NCI-H510A (cell line): ENCODE measurements at regions not wholly inside any gene's neighbourhood (a gene's known extent, or its start where the extent isn't known, plus 50 kb on each side); places are given as distances from the start of the nearest gene placed in this dataset.

Source experiments
- DNase-seq: peaks from one replicate; lab custom pipeline; 2025; lab: John Stamatoyannopoulos, UW

DNA sequence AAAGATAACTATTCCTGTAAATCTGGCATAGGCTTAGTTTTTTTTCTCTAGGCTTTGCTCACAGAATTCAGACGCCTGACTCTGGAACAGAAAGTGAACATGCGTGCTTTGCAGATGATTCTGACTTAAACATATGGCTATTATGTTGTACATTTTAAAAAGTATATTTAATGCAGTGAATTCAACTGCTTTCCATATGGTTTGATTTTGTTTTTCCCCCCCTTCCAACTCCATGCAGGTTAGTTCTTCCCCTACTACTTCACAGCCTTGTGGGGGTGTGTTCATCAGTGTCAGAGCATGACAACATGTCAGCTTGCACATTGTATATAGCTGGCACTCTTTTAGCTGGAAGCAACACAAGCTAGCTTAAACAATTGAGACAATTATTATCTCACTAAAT, 226.8 kb downstream of the TMEM167A start:
- no peak for DNase-seq

GRCh38 chr5:82849885-82850284, 227.3 kb downstream of the TMEM167A start:
- no peak for DNase-seq

DNA sequence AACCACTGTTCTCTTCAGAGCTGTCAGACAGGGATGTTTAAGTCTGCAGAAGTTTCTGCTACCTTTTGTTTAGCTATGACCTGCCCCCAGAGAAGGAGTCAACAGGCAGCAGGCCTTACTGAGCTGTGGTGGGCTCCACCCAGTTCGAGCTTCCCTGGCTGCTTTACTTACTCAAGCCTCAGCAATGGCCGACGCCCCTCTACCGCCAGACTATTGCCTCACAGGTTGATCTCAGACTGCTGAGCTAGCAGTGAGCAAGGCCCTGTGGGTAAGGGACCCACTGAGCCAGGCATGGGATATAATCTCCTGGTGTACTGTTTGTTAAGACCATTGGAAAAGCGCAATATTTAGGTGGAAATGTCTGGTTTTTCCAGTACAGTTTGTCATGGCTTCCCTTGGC, 229.6 kb downstream of the TMEM167A start:
- no peak for DNase-seq

DNA sequence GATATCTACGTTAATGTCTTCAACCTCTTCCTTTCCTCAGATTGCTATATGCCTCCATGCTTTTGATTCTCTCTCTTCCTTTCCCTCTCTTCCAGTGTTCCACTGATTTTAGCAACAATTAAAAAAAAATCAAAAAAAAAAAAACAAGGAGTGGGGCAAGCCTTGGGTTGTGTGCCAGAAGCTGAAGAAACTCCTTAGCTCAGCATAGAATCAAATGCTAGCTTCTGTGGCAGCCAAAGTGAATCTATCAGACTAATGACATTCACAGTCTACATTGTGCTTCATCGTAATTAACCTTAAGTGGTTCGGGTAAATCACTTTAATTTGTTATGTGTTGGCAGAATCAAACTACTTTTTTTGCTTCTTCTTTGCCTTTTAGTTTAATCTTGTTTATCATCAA, 237.3 kb downstream of the TMEM167A start:
- no peak for DNase-seq

GRCh38 chr5:82835488-82835887, 241.7 kb downstream of the TMEM167A start:
- no peak for DNase-seq

- DNase-seq = no peak
Observed at GRCh38 chr5:82834151-82834550, 243.0 kb downstream of the TMEM167A start.

DNA sequence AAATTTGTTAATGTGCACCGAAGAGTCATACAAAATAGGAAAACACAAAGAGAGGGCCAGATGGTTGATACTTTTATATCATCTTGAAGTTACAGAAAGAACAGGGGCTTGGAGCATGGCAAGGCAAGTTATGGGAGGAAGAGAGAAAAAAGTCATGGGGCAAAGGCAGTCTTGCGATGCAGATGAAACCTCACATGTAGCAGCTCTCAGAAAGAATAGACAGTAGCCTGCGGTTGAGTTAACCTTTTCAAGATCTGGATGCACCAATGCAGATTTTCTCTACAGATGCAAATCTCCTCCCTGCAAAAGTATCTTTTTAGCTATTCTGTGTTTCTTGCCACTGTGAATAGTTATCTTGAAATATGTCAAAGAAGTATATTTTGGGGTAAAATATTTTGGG, 243.9 kb downstream of the TMEM167A start:
- no peak for DNase-seq

DNA sequence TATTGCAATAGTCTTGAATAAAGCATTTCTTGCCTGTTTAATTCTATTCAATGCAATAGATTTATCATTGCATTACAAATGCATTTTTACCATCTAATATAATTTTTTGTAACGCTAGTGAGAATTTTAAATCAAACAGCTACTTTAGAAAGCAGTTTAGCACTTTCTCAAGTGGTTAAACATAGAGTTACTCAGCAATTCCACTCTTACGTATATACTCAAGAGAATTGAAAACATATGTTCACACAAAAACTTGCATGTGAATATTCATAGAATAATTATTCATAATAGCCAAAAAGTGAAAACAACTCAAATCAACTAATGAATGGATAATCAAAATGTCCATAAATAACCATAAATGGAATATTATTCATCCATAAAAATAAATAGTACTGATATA, 244.7 kb downstream of the TMEM167A start:
- no peak for DNase-seq

DNA sequence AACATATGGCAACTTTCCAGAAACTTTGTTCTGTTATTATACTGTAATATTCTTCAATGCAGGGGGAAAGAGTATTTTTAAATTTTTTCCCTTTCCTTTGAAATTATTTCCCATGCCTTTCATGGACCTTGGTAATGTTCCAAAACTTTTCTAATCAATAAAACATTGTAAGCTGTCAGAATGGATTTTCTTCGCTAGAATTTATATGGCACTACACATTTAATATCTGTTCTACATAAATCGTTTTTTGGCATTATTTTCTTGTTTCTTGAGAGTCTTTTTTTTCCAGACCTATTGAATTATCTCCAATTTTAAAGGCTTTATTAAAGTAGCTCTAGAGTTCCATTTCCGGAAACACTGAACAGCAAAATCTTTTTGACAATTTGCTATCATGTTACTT, 249.0 kb downstream of the TMEM167A start:
- DNase-seq = no peak

DNA sequence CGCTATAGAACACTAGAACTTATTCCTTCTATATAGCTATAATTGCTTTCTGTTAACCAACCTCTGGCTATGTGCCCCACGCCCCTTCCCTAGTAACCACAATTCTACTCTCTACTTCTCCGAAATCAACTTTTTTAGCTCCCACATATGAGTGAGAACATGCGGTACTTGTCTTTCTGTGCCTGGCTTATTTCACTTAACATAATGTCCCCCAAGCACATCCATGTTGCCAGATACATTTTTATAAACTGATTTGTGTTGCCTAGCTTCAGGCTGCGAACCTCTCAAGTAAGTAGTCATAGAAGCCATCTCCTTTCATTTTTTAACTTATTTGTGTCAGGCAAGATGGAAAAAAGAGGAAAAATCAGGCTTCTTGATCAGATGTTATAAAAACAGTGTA, 249.5 kb downstream of the TMEM167A start:
- no peak for DNase-seq

DNA sequence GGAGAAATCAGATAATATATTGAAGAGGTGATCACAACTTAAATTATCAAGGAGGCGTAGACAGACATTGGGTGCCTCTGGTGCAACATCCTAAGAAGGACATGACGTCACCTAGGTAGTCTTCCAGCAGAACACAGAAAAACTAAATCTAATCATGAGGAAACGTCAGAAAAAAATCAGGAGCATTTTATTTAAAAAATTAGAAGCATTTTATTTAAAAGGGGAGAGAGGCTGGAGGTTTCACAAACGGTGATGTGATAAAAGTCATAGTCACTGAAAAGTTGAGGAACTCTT, 254.6 kb downstream of the TMEM167A start:
- DNase-seq = no peak

DNA sequence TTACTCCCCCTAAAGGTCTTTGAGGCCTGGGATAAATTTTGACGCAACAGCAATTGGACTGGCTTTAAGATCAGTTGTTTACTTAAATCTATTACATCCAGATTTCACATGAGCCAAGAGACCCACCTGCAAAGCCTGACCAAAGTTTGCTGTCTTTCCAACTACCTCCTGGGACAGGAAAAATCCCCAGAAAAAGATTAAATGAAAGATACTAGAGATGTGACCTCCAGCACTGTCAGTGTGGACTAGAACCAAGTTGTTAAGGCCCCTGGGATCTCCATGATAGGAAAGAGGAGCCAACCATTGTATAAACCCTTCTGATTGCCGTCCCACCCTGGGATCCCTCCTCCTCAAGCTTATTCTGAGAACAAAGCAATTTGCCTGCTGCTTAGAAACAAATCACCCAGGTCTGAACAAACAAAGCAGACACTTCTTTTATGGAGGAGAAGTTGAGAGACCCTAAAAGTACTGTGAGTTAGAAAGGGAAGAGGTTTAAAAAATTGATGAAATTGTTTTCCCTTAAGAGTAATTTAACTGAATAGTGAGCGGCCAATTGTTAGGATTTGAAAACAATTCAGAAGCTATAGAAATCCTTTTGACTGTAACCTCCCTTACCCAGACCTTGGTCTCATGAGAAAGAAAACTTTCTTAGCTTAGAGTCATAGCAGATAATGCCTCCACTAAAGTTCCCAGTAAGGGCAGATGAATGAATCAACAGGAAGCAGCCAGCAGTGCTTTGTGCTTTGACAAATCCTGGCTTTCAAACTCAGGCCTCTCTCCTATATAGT, 255.2 kb downstream of the TMEM167A start:
- no peak for DNase-seq

DNA sequence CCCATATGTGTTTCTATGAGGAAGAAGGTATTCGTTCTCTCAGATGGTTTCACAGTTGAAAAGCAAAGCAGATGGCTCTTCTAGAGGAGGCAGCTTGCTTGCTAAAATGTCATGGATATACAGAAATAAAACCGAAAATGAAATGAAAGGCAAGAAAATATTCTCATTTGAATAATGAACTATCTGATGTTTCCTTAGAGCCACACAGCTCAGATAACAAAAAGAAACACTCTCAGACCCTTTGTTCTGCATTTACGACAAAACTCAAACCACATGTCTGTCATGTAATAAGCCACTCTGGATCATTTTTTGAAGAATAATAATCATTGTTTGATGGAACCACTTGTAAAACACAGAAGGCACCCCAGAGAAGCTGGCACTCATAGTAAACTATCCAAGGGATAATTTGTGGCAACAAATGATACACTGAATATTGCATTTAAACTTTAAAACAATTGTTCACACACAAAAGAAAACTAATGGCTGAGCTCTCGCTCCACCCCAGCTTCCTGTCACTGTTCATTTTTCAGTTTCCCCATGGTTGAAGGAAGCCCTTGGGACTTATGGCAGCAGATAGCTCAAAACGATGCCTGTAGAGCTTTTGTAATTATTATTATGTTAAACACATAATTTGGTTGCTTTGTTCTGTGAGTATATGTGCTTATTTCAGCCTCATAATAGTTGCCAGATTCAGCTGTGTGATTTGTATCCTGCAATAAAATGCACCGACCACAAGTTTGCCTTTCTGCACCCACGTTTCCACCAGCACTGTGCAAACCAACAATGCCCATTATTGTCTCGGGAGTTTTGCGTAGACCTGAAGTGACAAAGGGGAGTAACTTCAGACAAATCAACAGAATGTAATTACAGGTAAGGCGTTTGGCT, 256.0 kb downstream of the TMEM167A start:
- DNase-seq = no peak

- no peak for DNase-seq
Observed at GRCh38 chr5:82820188-82820587, 257.0 kb downstream of the TMEM167A start.

GRCh38 chr5:82817897-82818676, 259.1 kb downstream of the TMEM167A start:
- no peak for DNase-seq

DNA sequence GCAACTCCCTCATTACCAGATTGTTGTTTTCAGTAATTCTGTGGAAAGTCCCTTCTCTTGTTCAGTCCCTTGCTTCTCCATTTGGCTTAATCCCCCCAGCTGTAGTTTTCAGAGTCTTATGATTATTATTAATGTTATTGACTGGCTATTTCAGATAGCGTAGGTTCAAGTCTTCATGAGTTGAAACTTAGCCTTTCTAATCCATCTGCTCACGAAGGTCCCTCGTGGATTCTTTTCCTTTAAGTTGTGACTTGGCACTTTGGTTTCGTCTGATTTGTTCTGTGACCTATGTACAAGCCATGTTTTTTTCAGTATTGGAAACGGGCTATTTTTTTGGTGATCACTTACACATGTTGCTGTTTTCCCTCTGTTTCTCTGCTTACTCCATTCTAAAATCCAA, 260.3 kb downstream of the TMEM167A start:
- no peak for DNase-seq

DNA sequence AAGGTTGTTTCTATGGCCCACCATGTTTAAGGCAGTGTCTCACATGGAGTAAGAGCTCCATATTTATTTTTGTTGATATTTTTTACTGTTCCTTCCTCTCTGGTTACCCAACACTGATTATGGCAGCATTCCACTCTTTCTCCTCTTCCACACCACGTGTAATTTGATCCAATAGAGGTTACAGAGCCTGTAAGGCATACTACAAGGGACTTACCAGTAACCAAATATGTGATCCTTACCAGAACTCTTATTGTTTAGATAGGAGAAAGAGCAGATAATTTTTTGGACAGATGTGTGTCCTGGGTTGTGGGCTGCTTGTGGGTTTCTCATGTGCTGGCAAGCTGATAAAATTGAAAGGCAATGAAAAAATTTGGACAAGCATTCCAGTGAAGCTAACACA, 261.3 kb downstream of the TMEM167A start:
- DNase-seq = no peak

GRCh38 chr5:82813861-82814260, 263.3 kb downstream of the TMEM167A start:
- DNase-seq = no peak

DNA sequence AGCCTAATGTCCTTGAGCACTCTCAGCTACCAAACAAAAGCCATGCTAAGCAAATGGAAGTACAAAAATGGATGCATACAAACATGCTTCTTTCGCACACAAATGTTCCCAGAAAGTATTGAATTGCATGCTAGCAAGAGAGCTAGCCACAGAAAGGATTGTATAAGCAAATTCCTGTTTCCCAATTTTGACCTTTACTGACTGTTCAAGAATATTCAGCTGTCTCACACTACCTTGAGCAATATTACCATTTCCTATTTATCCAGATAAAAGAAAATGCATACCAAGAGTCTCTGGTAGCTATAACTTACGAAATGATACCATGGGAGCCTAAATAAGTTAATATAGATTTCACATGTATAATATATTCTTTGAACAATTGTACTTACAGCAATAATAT, 264.6 kb downstream of the TMEM167A start:
- no peak for DNase-seq

DNA sequence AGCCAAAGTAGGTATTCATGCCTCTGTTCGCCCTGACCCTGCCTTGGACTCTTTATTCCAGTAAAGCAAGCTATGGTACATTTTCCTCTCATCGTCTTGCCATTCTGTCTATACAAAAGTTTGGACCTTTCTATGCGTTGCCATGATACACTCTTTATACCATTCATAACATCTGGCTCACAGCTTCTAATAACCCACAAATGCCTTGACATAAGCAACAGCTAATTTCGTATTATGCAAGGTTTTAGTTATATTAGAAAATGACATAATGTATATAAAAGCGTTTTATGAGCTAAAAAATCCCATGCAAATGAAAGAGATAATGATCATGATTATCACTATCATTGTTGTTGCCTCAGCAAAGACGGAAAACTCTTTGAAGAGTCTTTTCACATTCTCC, 265.7 kb downstream of the TMEM167A start:
- DNase-seq = no peak

GRCh38 chr5:82809420-82810143, 267.6 kb downstream of the TMEM167A start:
- no peak for DNase-seq

DNA sequence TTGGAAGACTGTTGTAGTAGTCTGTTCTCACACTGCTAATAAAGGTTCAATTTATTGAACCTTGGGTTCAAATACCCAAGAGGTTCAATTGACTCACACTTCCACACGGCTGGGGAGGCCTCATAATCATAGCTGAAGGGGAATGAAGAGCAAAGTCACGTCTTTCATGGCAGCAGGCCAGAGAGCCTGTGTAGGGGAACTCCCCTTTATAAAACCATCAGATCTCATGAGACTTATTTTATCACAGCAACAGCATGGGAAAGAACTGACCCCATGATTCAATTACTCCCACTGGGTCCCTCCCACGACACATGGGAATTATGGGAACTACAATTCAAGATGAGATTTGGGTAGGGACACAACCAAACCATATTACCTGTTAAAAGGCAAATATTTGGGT, 268.2 kb downstream of the TMEM167A start:
- no peak for DNase-seq
